OCI-LY3 (cell line): ENCODE measurements at regions not wholly inside any gene's neighbourhood (a gene's known extent, or its start where the extent isn't known, plus 50 kb on each side); places are given as distances from the start of the nearest gene placed in this dataset.

ENCODE experiments used
- H2AFZ ChIP-seq: fragments of 200-600, 300-600 bp; shearing (Covaris generic); 2 replicates; pipeline ENCODE4 v1.6.0; 2014; ENCODE audit warnings: antibody characterized with exemption, low read depth, low read length
- H3K27ac ChIP-seq: fragments of 200-600, 300-600 bp; sonication (generic); 2 replicates; pipeline ENCODE4 v1.5.1; 2014; ENCODE audit warnings: mild to moderate bottlenecking, low read length, moderate library complexity, mixed read lengths
- H3K27me3 ChIP-seq: fragments of 200-600, 300-600 bp; sonication (generic); 2 replicates; pipeline ENCODE4 v1.6.1; 2014; ENCODE audit warnings: low read depth, low read length, mixed read lengths
- H3K36me3 ChIP-seq: fragments of 200-600, 300-600 bp; sonication (generic); replicated peaks from 2 replicates; pipeline ENCODE3; 2014; ENCODE audit warnings: low read depth, low read length, mixed read lengths
- H3K4me1 ChIP-seq: fragments of 300-600, 200-600 bp; sonication (generic); 2 replicates; pipeline ENCODE4 v1.6.1; 2014; ENCODE audit warnings: low read length, mixed read lengths
- H3K4me2 ChIP-seq: fragments of 200-600, 300-600 bp; sonication (generic); 2 replicates; pipeline ENCODE4 v1.6.1; 2014; ENCODE audit warnings: low read length, mixed read lengths
- H3K4me3 ChIP-seq: fragments of 300-600, 200-600 bp; sonication (generic); 2 replicates; pipeline ENCODE4 v1.5.1; 2014; ENCODE audit warnings: antibody characterized with exemption, mild to moderate bottlenecking, low read length, moderate library complexity
- H3K79me2 ChIP-seq: fragments of 300-600, 200-600 bp; shearing (Covaris generic); 2 replicates; pipeline ENCODE4 v1.6.1; 2014; ENCODE audit warnings: mild to moderate bottlenecking, low read length, mixed read lengths
- H3K9ac ChIP-seq: fragments of 300-600, 200-600 bp; shearing (Covaris generic); 2 replicates; pipeline ENCODE4 v1.6.0; 2014; ENCODE audit warnings: mild to moderate bottlenecking, low read length, moderate library complexity
- H3K9me3 ChIP-seq: fragments of 200-600, 300-600 bp; shearing (Covaris generic); 2 replicates; pipeline ENCODE4 v1.6.1; 2014; ENCODE audit warnings: low read length, mixed read lengths; ENCODE audit not compliant: insufficient read depth
- H4K20me1 ChIP-seq: fragments of 200-600, 300-600 bp; sonication (generic); 2 replicates; pipeline ENCODE4 v1.6.1; 2016; ENCODE audit warnings: low read length, mixed read lengths; ENCODE audit not compliant: insufficient read depth
- EZH2phosphoT487 ChIP-seq: fragments of 200-600 bp; shearing (Covaris generic); IDR thresholded peaks from 2 replicates; pipeline ENCODE4 v1.6.1; 2018; ENCODE audit warnings: antibody characterized with exemption, mixed run types, low read depth
- TF ChIP-seq, protein P1 (sequence below): fragments of 200-600, 300-600 bp; sonication (generic); IDR thresholded peaks from 2 replicates; pipeline ENCODE4 v1.5.1; 2014; ENCODE audit warnings: antibody characterized with exemption, low read length, low read depth

DNA sequence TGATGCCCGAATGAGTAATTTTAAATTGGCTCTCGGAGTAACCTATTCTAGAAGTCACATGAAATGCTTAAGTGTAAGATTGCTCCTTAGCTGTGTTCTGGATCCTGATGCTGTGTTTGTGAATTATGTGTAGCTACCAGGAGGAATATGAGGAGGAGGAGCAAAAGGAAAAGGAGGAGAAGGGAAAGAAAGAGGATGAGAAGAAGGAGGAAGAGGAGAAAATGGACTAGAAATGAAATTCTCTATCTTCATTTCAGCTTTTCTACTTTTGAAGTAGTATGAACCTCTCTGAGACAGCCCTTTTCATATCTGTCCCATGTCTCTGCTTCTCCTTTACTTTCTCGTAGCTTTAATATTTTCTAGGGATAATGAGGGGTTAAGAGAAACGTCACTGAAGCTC is 119.4 kb upstream of the ACTBL2 start:
- Histone ChIP-seq H3K4me2 (no peak overlapping the region), H3K27ac (no peak overlapping the region), H3K79me2 (no peaks in the 10 kb centered on the region), H3K27me3 (no peaks in the 10 kb centered on the region), H3K9ac (no peak overlapping the region), H3K36me3 (no peaks in the 10 kb centered on the region), H2AFZ (no peak overlapping the region), H4K20me1 (no peaks in the 10 kb centered on the region), H3K4me1 (peaks cover 12% of the 10 kb centered on the region), H3K4me3 (no peak overlapping the region), H3K9me3 (no peaks in the 10 kb centered on the region)
- TF ChIP-seq EZH2phosphoT487 = no peak
- TF ChIP-seq, protein P1, sequence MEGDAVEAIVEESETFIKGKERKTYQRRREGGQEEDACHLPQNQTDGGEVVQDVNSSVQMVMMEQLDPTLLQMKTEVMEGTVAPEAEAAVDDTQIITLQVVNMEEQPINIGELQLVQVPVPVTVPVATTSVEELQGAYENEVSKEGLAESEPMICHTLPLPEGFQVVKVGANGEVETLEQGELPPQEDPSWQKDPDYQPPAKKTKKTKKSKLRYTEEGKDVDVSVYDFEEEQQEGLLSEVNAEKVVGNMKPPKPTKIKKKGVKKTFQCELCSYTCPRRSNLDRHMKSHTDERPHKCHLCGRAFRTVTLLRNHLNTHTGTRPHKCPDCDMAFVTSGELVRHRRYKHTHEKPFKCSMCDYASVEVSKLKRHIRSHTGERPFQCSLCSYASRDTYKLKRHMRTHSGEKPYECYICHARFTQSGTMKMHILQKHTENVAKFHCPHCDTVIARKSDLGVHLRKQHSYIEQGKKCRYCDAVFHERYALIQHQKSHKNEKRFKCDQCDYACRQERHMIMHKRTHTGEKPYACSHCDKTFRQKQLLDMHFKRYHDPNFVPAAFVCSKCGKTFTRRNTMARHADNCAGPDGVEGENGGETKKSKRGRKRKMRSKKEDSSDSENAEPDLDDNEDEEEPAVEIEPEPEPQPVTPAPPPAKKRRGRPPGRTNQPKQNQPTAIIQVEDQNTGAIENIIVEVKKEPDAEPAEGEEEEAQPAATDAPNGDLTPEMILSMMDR = no peak

DNA sequence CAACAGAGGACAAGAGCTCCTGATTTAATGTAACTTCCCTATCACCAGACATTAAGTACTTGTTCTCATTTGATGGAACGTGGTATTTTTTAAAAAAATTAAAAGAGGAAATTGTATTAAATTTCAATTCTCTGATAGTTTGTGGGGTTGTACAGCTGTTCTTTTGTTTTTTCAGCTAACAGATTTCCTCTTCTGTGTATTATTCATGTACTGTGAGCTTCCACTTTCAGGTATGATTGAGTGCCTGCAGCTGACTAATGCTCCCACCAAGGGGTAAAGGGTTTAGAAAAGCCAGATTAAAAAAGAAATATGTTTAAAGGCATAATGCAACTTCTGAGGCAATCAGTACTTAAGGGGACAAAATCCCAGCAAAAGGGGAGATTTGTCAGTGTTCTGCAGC is 117.7 kb upstream of the ACTBL2 start:
- no peak overlapping the region for H3K27ac ChIP-seq
- H3K9ac ChIP-seq = no peak overlapping the region
- no peaks in the 10 kb centered on the region for H3K9me3 ChIP-seq
- no peak overlapping the region for H2AFZ ChIP-seq
- H4K20me1 ChIP-seq = no peaks in the 10 kb centered on the region
- no peak overlapping the region for H3K4me3 ChIP-seq
- no peaks in the 10 kb centered on the region for H3K36me3 ChIP-seq
- no peaks in the 10 kb centered on the region for H3K79me2 ChIP-seq
- no peak for TF ChIP-seq EZH2phosphoT487
- TF ChIP-seq, protein P1 = no peak
- H3K4me1 ChIP-seq = peaks cover 20% of the 10 kb centered on the region
- H3K4me2 ChIP-seq = peak overlapping the region; percentile 22; the same call in 1 of the 2 replicates
- H3K27me3 ChIP-seq = no peaks in the 10 kb centered on the region

DNA sequence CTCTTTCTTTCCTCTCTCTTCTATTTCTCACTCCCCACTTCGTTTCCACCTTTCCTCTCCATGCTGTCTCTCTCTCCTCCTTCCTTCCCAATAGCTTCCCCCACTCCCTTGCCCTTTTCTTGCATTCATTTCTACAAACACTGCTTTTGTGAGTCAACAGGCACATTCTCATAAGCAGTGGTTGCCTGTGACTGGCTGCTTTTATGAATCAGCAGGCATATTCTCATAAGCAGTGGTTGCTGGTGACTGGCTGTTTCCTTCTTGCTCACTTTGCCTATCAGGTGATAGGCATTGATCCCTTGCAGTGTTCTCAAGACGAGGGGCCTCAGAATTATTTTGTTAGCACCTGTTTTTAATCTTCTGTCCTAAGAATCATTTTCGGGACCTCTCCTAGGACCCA is 116.1 kb upstream of the ACTBL2 start:
- H3K4me1 ChIP-seq = peaks cover 22% of the 10 kb centered on the region
- TF ChIP-seq EZH2phosphoT487 = no peak
- TF ChIP-seq, protein P1 = no peak
- no peak overlapping the region for H3K9ac ChIP-seq
- no peak overlapping the region for H3K4me3 ChIP-seq
- no peaks in the 10 kb centered on the region for H3K36me3 ChIP-seq
- no peak overlapping the region for H2AFZ ChIP-seq
- no peak overlapping the region for H3K27ac ChIP-seq
- H3K79me2 ChIP-seq = no peaks in the 10 kb centered on the region
- H3K27me3 ChIP-seq = no peaks in the 10 kb centered on the region
- no peaks in the 10 kb centered on the region for H4K20me1 ChIP-seq
- H3K9me3 ChIP-seq = no peaks in the 10 kb centered on the region
- H3K4me2 ChIP-seq = no peak overlapping the region

DNA sequence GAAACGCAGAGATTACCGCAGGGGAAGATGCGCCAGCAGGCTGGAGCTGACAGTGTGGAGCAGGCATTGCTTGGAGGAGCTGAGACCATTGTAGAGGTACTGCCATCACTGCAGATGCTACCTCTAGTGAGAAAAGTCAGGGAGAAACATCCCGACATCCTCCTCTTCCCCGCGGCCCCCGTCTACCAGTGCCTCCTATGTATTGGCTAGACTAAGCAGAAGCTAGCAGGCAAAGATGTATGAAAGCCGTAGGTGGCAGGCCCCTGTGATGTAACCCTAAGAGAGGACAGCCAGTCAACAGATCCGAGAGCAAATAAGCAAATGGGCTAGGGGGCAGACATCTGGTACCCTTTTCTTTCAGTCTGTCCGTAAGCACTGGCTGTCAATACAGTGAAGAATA is 115.5 kb upstream of the ACTBL2 start:
- H3K4me2 ChIP-seq = no peak overlapping the region
- H3K36me3 ChIP-seq = no peaks in the 10 kb centered on the region
- H3K4me1 ChIP-seq = peaks cover 22% of the 10 kb centered on the region
- no peak overlapping the region for H2AFZ ChIP-seq
- H3K4me3 ChIP-seq = no peak overlapping the region
- H3K27ac ChIP-seq = no peak overlapping the region
- H3K27me3 ChIP-seq = no peaks in the 10 kb centered on the region
- H3K79me2 ChIP-seq = no peaks in the 10 kb centered on the region
- H3K9ac ChIP-seq = no peak overlapping the region
- no peaks in the 10 kb centered on the region for H4K20me1 ChIP-seq
- TF ChIP-seq, protein P1 = no peak
- no peak for TF ChIP-seq EZH2phosphoT487
- no peaks in the 10 kb centered on the region for H3K9me3 ChIP-seq
